HG03342 (cell line): ENCODE measurements at regions not wholly inside any gene's neighbourhood (a gene's known extent, or its start where the extent isn't known, plus 50 kb on each side); places are given as distances from the start of the nearest gene placed in this dataset.

Source experiments
- ATAC-seq: cut with Tn5 transposase; IDR thresholded peaks from one replicate; pipeline ENCODE4 v1.9.1; 2021; ENCODE audit warnings: mild to moderate bottlenecking, moderate library complexity; ENCODE audit not compliant: unreplicated experiment

DNA sequence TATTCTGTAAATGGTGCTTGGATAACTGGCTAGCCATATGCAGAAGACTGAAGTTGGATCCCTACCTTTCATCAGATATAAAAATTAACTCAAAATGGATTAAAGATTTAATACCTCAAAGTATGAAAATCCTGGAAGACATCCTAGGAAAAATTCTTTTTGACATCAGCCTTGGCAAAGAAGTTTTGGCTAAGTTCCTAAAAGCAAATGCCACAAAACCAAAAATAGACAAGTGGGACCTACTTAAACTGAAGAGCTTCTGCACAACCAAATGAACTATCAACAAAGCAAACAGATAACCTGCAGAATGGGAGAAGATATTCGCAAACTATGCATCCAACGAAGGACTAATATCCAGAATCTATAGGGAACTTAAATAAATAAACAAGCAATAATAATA is 60.3 kb upstream of the RIPPLY2 start:
- no peak for ATAC-seq

DNA sequence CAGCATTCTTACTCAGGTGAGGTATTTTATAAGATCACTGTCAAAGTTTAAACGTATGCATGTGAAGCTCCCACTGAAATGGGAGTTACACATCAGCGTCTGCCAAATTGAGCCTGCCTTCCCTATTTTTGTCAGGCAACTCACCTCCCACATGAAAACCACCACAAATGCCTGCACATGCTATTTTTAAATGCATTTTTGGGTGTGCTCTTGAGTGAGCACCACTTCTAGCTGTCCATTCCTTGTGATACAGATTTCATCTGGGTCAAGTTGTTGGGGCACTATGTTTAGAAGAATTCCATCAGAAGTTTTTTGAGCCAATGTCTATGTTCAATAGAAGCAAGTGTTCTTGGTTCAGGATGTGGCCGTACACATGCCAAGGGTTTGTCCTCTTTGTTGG is 71.7 kb upstream of the RIPPLY2 start:
- ATAC-seq: no peak

DNA sequence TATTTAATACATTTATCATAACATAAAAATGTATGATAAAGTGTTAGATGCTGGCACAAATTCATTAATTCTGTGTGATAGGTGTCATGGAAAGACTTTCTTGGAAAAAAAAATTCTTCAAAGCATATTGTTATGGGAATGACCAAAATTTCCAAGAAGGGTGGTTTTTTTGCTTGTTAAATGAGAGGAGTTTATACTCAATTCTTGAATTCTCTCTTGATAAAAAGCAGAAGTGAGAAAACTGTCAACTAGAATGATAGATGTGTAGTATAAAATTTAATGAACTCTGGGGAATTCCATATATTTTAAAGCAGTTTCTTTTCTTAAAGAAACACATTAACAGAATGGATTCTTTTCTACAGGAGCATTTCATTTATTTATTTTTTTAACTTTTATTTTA is 62.0 kb upstream of the SNAP91 start:
- peak; percentile 69 for ATAC-seq

DNA sequence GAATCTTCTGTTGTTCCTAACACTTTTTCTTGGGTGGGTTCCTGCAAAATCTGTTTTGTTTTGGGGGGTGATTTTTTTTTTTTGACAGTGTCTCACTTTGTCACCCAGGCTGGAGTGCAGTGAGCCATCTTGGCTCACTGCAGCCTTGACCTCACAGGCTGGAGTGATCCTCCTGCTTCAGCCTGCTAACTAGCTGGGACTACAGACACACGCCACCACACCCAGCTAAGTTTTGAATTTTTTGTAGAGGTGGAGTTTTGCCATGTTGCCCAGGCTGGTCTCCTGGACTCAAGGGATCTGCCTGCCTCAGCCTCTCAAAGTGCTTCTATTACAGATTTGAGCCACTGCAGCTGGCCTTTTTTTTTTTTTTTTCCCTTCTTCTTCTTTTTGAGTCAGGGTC is 60.5 kb upstream of the SNAP91 start:
- no peak for ATAC-seq

DNA sequence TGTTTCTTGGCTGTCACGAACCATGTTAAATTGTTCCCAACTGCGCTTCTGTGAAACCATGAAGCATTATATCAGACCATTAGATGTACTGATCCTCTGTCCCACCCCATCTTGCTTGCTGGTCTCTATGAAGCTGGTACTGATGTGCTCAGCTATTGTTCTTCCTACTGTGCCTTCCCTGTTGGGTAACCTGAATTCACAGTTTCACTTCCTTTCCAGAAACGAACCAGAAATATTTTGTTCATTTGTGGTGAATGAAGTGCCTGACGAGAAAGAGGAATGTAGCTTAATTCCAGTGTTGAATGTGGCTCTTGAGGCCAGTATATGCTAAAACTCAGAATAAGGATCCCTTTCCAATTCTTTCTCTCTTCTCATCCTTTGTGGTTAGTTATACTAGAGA is 58.1 kb upstream of the SNAP91 start:
- no peak for ATAC-seq
